HEK293 (cell line): ENCODE measurements at regions not wholly inside any gene's neighbourhood (a gene's known extent, or its start where the extent isn't known, plus 50 kb on each side); places are given as distances from the start of the nearest gene placed in this dataset.
A peak's percentile ranks its signal among the peaks of the same experiment; 100 is the strongest.
"Not testable (repeated sequence)": the region's sequence is repeated elsewhere in the genome, so short reads cannot be mapped to it uniquely, and the experiment has no call there.

Experiments
- CTCF ChIA-PET: fragments of 350-600 bp; formaldehyde crosslinking; extraction: SDS; loops from one replicate; lab custom pipeline; 2021; ENCODE audit warnings: antibody characterized with exemption; lab: Yijun Ruan, JAX
- POLR2A ChIA-PET: fragments of 300-600 bp; formaldehyde crosslinking; extraction: SDS; loops from one replicate; lab custom pipeline; 2020; ENCODE audit warnings: antibody characterized with exemption, inconsistent platforms; lab: Yijun Ruan, JAX
- H3K27ac ChIP-seq: fragments of 200-500 bp; sonication (Bioruptor generic); 2 replicates; pipeline ENCODE4 v1.5.1; 2014; ENCODE audit warnings: low read depth, low read length, control low read depth, inconsistent platforms; ENCODE audit errors: extremely low read depth
- H3K36me3 ChIP-seq, 2 experiments: fragments of 200-500 bp in 1 of 2; sonication (Bioruptor generic) in 1 of 2; 1 replicate in 1 of 2; 2 replicates in 1 of 2; pipeline ENCODE4 v1.5.1; 2014 to 2017; ENCODE audit warnings: inconsistent platforms in 2 of 2, low read length in 2 of 2; ENCODE audit not compliant: control insufficient read depth in 2 of 2, insufficient read depth in 1 of 2
- H3K4me1 ChIP-seq: fragments of 200-500 bp; sonication (Bioruptor generic); 2 replicates; pipeline ENCODE4 v1.5.1; 2014; ENCODE audit warnings: mild to moderate bottlenecking, low read length, inconsistent platforms; ENCODE audit not compliant: control insufficient read depth, insufficient read depth
- H3K4me3 ChIP-seq: 2 replicates; pipeline ENCODE4 v1.5.1; 2011; ENCODE audit warnings: low read depth, mild to moderate bottlenecking, control low read depth, low read length, moderate library complexity
- H3K9me3 ChIP-seq: fragments of 200-500 bp; sonication (Bioruptor generic); 2 replicates; pipeline ENCODE4 v1.5.1; 2014; ENCODE audit warnings: low read depth, low read length, inconsistent platforms; ENCODE audit not compliant: control insufficient read depth, insufficient read depth
- KLF1 ChIP-seq: fragments of 450-650 bp; formaldehyde crosslinking; IDR thresholded peaks from 2 replicates; pipeline ENCODE4 v1.5.1; 2016; ENCODE audit warnings: missing biosample characterization, missing genetic modification characterization
- PRDM1 ChIP-seq: fragments of 450-650 bp; formaldehyde crosslinking; IDR thresholded peaks from 2 replicates; pipeline ENCODE4; 2016; ENCODE audit warnings: missing biosample characterization, missing genetic modification characterization
- SCRT2 ChIP-seq: fragments of 450-650 bp; formaldehyde crosslinking; IDR thresholded peaks from 2 replicates; pipeline ENCODE4 v1.5.1; 2016; ENCODE audit warnings: missing biosample characterization, missing genetic modification characterization
- ZIC2 ChIP-seq: fragments of 450-650 bp; formaldehyde crosslinking; IDR thresholded peaks from 2 replicates; pipeline ENCODE4 v1.5.1; 2016; ENCODE audit warnings: missing biosample characterization, missing genetic modification characterization
- ZNF10 ChIP-seq: fragments of 450-650 bp; formaldehyde crosslinking; IDR thresholded peaks from 2 replicates; pipeline ENCODE4 v1.5.1; 2017; ENCODE audit warnings: missing biosample characterization, missing genetic modification characterization
- ZNF473 ChIP-seq: fragments of 450-650 bp; formaldehyde crosslinking; IDR thresholded peaks from 2 replicates; pipeline ENCODE4 v1.5.1; 2017; ENCODE audit warnings: missing biosample characterization, missing genetic modification characterization
- ZNF510 ChIP-seq: fragments of 450-650 bp; formaldehyde crosslinking; IDR thresholded peaks from 2 replicates; pipeline ENCODE4 v1.5.1; 2018; ENCODE audit warnings: mild to moderate bottlenecking, missing genetic modification characterization, missing biosample characterization; ENCODE audit not compliant: insufficient replicate concordance
- ZNF530 ChIP-seq: fragments of 450-650 bp; formaldehyde crosslinking; IDR thresholded peaks from 2 replicates; pipeline ENCODE4 v1.5.1; 2016; ENCODE audit warnings: low read depth, missing biosample characterization, missing genetic modification characterization
- ZNF621 ChIP-seq: fragments of 450-650 bp; formaldehyde crosslinking; IDR thresholded peaks from 2 replicates; pipeline ENCODE4 v1.5.1; 2017; ENCODE audit warnings: missing biosample characterization, missing genetic modification characterization
- ZNF792 ChIP-seq: fragments of 450-650 bp; formaldehyde crosslinking; IDR thresholded peaks from 2 replicates; pipeline ENCODE4 v1.5.1; 2016; ENCODE audit warnings: missing biosample characterization, missing genetic modification characterization
- ZSCAN16 ChIP-seq: fragments of 450-650 bp; formaldehyde crosslinking; IDR thresholded peaks from 2 replicates; pipeline ENCODE4 v1.5.1; 2016; ENCODE audit warnings: missing biosample characterization, missing genetic modification characterization
- TF ChIP-seq, protein P1 (sequence below): fragments of 450-650 bp; formaldehyde crosslinking; IDR thresholded peaks from 2 replicates; pipeline ENCODE4 v1.5.1; 2016; ENCODE audit warnings: missing biosample characterization, missing genetic modification characterization, low read depth
- TF ChIP-seq, protein P2 (sequence below): fragments of 450-650 bp; formaldehyde crosslinking; IDR thresholded peaks from 2 replicates; pipeline ENCODE4 v1.5.1; 2016; ENCODE audit warnings: missing biosample characterization, missing genetic modification characterization

DNA sequence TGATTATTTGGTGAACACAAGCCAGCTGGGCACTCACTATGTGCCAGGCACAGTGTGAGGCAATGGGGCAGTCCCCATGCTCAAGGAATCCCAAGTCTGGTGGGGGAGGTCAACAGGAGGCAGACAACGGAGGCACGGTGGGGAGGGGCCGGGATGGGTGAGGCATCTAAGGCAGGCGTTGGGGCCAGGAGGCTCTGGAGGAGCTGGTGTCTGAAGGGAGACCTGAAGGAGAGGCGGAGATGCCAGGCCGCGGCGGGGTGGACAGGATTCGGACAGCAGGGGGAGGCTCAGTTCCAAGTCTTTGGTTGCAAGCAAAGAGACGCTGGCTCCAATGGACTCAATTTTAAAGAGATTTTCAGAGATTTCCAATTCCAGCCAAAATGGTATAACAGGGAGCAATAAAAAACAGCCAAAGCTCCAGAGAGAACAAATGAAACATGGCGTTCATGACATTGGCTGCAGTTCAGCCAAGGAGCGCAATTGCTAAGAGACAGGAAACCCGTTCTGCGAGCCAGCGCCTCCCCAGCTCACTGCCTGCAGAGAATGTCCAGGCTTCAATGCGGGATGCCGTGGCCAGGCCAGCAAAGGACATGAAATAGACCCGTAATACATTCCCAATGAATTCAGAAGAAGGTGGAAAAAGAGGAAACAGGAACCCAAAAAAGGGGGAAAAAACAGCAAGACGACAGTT, 105.2 kb upstream of the LRPAP1 start (continued):
- no peak for TF ChIP-seq ZNF510 (tag by site-specific recombination)
- TF ChIP-seq, protein P1, sequence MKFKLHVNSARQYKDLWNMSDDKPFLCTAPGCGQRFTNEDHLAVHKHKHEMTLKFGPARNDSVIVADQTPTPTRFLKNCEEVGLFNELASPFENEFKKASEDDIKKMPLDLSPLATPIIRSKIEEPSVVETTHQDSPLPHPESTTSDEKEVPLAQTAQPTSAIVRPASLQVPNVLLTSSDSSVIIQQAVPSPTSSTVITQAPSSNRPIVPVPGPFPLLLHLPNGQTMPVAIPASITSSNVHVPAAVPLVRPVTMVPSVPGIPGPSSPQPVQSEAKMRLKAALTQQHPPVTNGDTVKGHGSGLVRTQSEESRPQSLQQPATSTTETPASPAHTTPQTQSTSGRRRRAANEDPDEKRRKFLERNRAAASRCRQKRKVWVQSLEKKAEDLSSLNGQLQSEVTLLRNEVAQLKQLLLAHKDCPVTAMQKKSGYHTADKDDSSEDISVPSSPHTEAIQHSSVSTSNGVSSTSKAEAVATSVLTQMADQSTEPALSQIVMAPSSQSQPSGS (tag by site-specific recombination), result no peak

DNA sequence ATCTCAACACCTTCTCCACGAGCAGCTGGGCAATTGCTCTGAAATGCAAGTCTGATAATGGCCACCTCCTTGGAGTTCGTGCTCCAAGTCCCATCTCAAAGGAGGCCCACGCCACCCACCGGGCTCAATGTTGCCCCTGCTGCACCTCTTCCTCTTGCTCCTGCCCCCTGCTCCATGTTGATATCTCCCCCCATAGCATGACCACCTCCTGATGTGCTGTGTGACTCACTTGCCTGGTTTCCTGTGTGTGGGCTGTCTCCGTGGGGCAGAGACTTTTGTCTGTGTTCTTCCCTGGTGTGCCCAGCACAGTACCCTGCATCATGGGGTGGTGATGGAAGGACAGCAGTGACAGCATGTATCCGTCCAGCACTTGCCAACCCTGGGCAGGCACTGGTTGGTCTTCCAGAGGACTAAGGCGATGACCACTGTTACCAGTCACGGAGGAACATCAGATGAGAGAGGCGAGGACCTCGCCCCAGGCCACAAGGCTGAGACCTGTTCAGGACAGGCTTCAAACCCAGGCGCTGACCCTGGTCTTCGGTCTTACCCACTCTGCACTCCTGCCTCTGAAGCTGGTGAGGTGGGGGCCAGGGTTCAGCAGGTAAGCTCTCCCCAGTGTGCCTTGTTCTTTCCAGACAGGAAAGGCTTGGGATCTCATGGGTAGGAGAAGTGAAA, 104.6 kb upstream of the LRPAP1 start:
- H3K4me3 ChIP-seq, result no peak overlapping the region
- no peaks in the 10 kb centered on the region for H3K9me3 ChIP-seq
- H3K4me1 ChIP-seq, result no peaks in the 10 kb centered on the region
- TF ChIP-seq KLF1, result no peak
- peak; percentile 56 for TF ChIP-seq ZIC2 (tag by site-specific recombination)
- CTCF ChIA-PET, result no interaction called here
- H3K27ac ChIP-seq, result no peak overlapping the region
- H3K36me3 ChIP-seq, result no peaks in the 10 kb centered on the region
- POLR2A ChIA-PET, result no interaction called here

DNA sequence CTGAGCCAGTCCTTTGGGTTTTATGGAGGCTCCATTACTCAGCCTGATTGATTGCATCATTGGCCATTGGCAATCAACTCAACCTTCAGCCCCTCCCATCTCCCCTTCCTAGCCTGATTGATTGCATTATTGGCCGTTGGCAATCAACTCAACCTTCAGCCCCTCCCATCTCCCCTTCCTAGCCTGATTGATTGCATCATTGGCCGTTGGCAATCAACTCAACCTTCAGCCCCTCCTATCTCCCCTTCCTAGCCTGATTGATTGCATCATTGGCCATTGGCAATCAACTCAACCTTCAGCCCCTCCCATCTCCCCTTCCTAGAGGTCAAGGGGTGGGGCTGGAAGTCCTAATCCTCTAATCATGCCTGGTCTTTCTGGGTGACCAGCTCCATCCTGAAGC, 103.8 kb upstream of the LRPAP1 start:
- H3K4me1 ChIP-seq, POLR2A ChIA-PET, H3K4me3 ChIP-seq, H3K27ac ChIP-seq, H3K9me3 ChIP-seq, H3K36me3 ChIP-seq: not testable (repeated sequence)
- CTCF ChIA-PET, result interaction anchor here (0.6 kb wide), 1 partner anchor 522 kb away, joined by 4 read pairs; no protein-coding TSS in a partner anchor

DNA sequence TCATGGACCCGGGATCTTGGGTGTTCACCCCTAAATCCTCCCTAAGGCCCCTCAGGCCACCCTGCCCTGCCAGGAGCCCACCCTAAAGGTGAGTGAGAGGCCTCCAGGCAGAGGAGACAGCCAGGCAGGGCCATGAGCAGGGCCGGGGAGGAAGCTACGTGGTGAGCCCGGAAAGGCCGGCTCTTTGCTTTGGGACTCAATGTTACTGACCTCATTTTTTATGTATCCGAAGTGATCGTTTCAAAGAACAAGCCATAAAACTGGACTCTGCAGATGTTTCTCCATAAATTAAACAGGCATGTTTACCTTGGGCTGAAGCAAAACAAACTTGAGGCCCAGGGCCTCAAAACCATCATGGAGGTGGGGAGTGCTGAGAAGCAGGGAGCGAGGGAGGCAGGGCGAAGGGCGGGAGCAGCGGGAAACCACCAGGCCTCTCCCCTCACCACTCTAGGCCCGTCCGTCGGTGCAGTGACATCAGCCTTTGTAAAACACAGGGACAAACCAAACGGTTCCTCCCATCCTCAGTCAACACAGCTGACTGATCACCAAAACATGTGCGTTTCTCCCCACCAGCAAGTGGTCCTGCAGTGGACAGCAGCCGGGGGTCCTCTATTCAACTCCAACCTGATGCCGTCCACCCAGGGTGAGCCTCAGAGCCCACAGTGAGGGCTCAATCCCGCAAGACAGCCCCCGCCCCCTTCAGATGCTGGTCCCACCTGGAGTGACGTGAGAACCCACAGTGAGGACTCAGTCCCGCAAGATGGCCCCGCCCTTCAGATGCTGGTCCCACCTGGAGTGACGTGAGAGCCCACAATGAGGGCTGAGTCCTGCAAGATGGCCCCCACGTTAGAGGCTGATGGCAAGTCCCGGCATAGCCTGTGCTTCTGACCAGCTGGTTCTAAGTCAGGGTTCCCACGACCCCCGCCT, 102.9 kb upstream of the LRPAP1 start:
- Histone ChIP-seq H3K4me3 (no peak overlapping the region), H3K36me3 (no peaks in the 10 kb centered on the region), H3K4me1 (no peaks in the 10 kb centered on the region), H3K9me3 (no peaks in the 10 kb centered on the region), H3K27ac (no peak overlapping the region)
- CTCF ChIA-PET, result no interaction called here
- POLR2A ChIA-PET, result no interaction called here
- TF ChIP-seq KLF1 (0 out of 2 replicates have a peak, but pooled peaks have one; percentile 12), ZNF530 (tag by site-specific recombination) (no peak), ZSCAN16 (tag by site-specific recombination) (no peak)

DNA sequence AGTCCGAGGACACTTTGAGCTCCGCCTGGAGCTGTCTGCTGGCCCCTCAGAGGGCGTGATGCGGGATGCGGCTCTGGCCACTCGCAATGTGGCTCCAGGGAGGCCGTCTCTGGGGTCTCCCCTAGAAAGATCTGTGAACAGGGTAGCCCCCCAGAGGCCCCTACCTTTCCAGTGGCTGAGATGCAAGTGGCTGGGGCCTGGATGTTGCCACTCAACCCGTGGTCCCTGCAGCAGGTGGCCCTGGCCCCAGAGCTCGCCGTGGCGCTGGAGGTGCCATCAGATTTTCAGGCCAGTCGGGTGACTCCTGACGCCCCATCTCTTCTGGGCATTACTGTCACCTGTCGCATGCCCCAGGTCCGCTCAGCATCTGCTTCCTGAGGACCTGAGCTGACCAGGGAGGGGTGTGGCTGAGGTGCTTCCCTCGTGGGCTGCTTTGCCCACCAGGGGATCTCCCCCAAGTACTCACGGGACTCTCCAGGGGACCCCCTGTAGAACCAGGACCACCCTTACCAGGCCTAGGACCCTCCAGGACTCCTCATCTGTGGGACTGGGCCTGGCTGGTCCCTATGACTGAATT, 102.1 kb upstream of the LRPAP1 start:
- Histone ChIP-seq H3K4me3 (no peak overlapping the region), H3K27ac (no peak overlapping the region), H3K9me3 (no peaks in the 10 kb centered on the region), H3K4me1 (no peaks in the 10 kb centered on the region), H3K36me3 (no peaks in the 10 kb centered on the region)
- ChIA-PET POLR2A (no interaction called here), CTCF (no interaction called here)
- TF ChIP-seq ZNF792 (tag by site-specific recombination) (no peak), SCRT2 (tag by site-specific recombination) (peak; percentile 55), PRDM1 (tag by site-specific recombination) (no peak), ZNF473 (no peak), ZNF10 (tag by site-specific recombination) (no peak), ZNF621 (tag by site-specific recombination) (no peak)
- TF ChIP-seq, protein P2, sequence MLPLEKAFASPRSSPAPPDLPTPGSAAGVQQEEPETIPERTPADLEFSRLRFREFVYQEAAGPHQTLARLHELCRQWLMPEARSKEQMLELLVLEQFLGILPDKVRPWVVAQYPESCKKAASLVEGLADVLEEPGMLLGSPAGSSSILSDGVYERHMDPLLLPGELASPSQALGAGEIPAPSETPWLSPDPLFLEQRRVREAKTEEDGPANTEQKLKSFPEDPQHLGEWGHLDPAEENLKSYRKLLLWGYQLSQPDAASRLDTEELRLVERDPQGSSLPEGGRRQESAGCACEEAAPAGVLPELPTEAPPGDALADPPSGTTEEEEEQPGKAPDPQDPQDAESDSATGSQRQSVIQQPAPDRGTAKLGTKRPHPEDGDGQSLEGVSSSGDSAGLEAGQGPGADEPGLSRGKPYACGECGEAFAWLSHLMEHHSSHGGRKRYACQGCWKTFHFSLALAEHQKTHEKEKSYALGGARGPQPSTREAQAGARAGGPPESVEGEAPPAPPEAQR, result no peak

DNA sequence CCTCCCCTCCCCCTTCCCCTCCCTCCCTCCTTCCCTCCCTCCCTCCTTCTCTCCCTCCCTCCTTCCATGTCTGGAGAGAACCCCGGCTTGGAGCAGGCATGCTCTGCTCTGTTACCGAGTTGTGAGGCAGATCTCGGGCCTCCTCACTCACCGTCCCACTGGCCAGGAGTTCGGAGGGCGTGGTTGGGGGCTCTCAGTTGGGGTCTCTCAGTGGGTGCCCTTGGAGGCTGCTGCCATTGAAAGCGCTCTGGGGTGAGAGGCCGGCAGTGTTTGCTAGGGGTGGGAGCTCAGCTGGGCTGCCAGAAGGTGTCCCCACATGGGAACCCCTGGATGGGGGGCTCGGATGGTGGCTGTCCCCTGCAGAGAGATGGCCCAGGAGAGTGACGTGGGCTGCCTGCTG, 101.1 kb upstream of the LRPAP1 start:
- CTCF ChIA-PET, result not testable (repeated sequence)

DNA sequence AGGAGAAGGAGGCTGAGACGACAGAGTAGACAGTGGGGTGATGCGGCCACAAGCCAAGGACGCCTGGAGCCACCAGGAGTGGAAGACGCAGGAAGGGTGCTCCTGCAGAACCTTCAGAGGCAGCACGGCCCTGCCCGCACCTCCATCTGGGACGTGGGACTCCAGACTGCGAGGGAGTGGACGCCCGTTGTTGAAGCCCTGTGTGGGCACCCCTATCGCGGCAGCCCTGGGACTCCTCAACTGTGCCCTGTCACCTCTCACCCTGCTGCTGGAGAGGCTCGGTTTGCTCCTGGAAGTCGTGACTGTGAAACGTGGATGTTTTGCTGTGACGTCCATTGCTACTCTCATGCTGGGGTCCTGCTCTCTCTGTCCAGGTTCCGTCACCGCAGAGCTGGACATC, 100.6 kb upstream of the LRPAP1 start:
- H3K9me3 ChIP-seq, H3K27ac ChIP-seq, POLR2A ChIA-PET, H3K4me1 ChIP-seq, CTCF ChIA-PET, H3K4me3 ChIP-seq, H3K36me3 ChIP-seq: not testable (repeated sequence)

More for the DNA sequence above, 101.1 kb upstream of the LRPAP1 start:
- H3K36me3 ChIP-seq, H3K9me3 ChIP-seq, H3K4me3 ChIP-seq, POLR2A ChIA-PET, H3K4me1 ChIP-seq, H3K27ac ChIP-seq: not testable (repeated sequence)
